Gastrocnemius medialis (tissue), 4 donors: ENCODE measurements at regions not wholly inside any gene's neighbourhood (a gene's known extent, or its start where the extent isn't known, plus 50 kb on each side); places are given as distances from the start of the nearest gene placed in this dataset.

Experiments used
- ATAC-seq, 2 donors: fragments of 150-250 bp; one replicate each; pipeline ENCODE4 v1.9.1; 2016
- DNase-seq, 2 donors: peaks; one replicate each; pipeline ENCODE4 v3.0.0-alpha.2; 2019
- H3K27ac ChIP-seq, 4 donors: fragments of 200-600 bp; sonication (generic); 1 replicate in 1 of 4; 2 replicates in 3 of 4; pipeline ENCODE4 v1.5.1; 2016 to 2018; ENCODE audit warnings: mild to moderate bottlenecking in 2 of 4, moderate library complexity in 1 of 4
- H3K27me3 ChIP-seq, 3 donors: fragments of 200-600 bp; sonication (generic) in 2 of 3; 1 replicate in 1 of 3; 2 replicates in 2 of 3; pipeline versions ENCODE4 v1.5.1 to v1.6.0; 2016 to 2019; ENCODE audit warnings: mild to moderate bottlenecking in 1 of 3, moderate library complexity in 1 of 3
- H3K36me3 ChIP-seq, 2 donors: fragments of 200-600 bp; sonication (generic) in 1 of 2; one replicate each; pipeline ENCODE4 v1.5.1; 2017 to 2018
- H3K4me1 ChIP-seq, 2 donors: fragments of 200-600 bp; sonication (generic) in 1 of 2; one replicate each; pipeline ENCODE4 v1.5.1; 2016 to 2017; ENCODE audit warnings: mild to moderate bottlenecking in 2 of 2
- H3K4me3 ChIP-seq, 4 donors: fragments of 200-600 bp; sonication (generic) in 3 of 4; 1 replicate in 1 of 4; 2 replicates in 3 of 4; pipeline ENCODE4 v1.5.1; 2016 to 2019; ENCODE audit warnings: mild to moderate bottlenecking in 2 of 4
- H3K9me3 ChIP-seq, 3 donors: fragments of 200-600 bp; sonication (generic) in 2 of 3; 1 replicate in 1 of 3; 2 replicates in 2 of 3; pipeline ENCODE4 v1.5.1; 2016 to 2019
- CTCF ChIP-seq, 5 experiments: fragments of 450-650 bp in 3 of 5; fragments of 200-600 bp in 2 of 5; sonication (generic) in 2 of 5; IDR thresholded peaks in 4 of 5; conservative IDR thresholded peaks in 1 of 5; 1 replicate in 4 of 5; 2 replicates in 1 of 5; pipeline ENCODE4 v1.5.1; 2016 to 2019; ENCODE audit warnings: antibody characterized with exemption in 5 of 5, mild to moderate bottlenecking in 3 of 5, moderate library complexity in 3 of 5
- POLR2A ChIP-seq, 2 donors: fragments of 450-650 bp; IDR thresholded peaks; one replicate each; pipeline ENCODE4 v1.6.1; 2017; ENCODE audit warnings: antibody characterized with exemption in 2 of 2, mild to moderate bottlenecking in 2 of 2, moderate library complexity in 2 of 2
- in situ Hi-C, 4 donors: fragments of 200-750 bp; cut with MboI; loops; one replicate each; pipeline versions ENCODE4 v1.15.0 to v1.8.0; 2017; ENCODE audit warnings: low sequenced_read_pairs in 4 of 4
- intact Hi-C: fragments of 100-400 bp; cut with DNase I; formaldehyde crosslinking; loops from one replicate; pipeline ENCODE4 v1.15.1; 2023; ENCODE audit warnings: low total_unique reads

- in situ Hi-C loops (no loop called here), intact Hi-C loops (no loop called here)
- DNase-seq (no peak), ATAC-seq (no peak)
- Histone ChIP-seq H3K9me3 (no peaks in the 10 kb centered on the region), H3K27me3 (no peaks in the 10 kb centered on the region), H3K27ac (peak overlapping the region; percentile 52 to 68 (median 60)), H3K4me3 (no peak overlapping the region), H3K36me3 (no peaks in the 10 kb centered on the region), H3K4me1 (peaks cover 50 to 60% of the 10 kb centered on the region in 2 donors)
- TF ChIP-seq CTCF (IDR thresholded peaks at IDR 0.05 in 4 of 5, conservative IDR thresholded peaks at IDR 0.05 in 1 of 5) = no peak
- no peak for TF ChIP-seq POLR2A (IDR thresholded peaks at IDR 0.05)
These were observed 75.3 kb upstream of the GGTA1 start for GRCh38 chr9:121574774-121575519.

GRCh38 chr9:121576281-121577075, 75.0 kb upstream of the DAB2IP start:
- ATAC-seq (peak; percentile 65 to 67), DNase-seq (peak in 1 of 2 donors; percentile 57)
- Histone ChIP-seq H3K4me1 (peaks cover 39 to 49% of the 10 kb centered on the region in 2 donors), H3K9me3 (no peaks in the 10 kb centered on the region), H3K4me3 (no peak overlapping the region), H3K27me3 (no peaks in the 10 kb centered on the region), H3K36me3 (no peaks in the 10 kb centered on the region), H3K27ac (peak overlapping the region; percentile 42 to 71 (median 60))
- in situ Hi-C loops = no loop called here
- TF ChIP-seq CTCF (IDR thresholded peaks at IDR 0.05 in 4 of 5, conservative IDR thresholded peaks at IDR 0.05 in 1 of 5) = peak in 4 of 5 experiments; percentile 6 to 33 (median 26)
- TF ChIP-seq POLR2A (IDR thresholded peaks at IDR 0.05) = no peak
- intact Hi-C loops = loop anchor here (1.0 kb wide), 1 partner anchor 26 kb away; no protein-coding TSS in a partner anchor

- DNase-seq (no peak), ATAC-seq (no peak)
- Histone ChIP-seq H3K9me3 (no peaks in the 10 kb centered on the region), H3K27me3 (no peaks in the 10 kb centered on the region), H3K27ac (peak overlapping the region; percentile 42 to 71 (median 60)), H3K4me1 (peaks cover 37 to 49% of the 10 kb centered on the region in 2 donors), H3K4me3 (no peak overlapping the region), H3K36me3 (no peaks in the 10 kb centered on the region)
- intact Hi-C loops (no loop called here), in situ Hi-C loops (no loop called here)
- TF ChIP-seq CTCF (IDR thresholded peaks at IDR 0.05 in 4 of 5, conservative IDR thresholded peaks at IDR 0.05 in 1 of 5) (no peak), POLR2A (IDR thresholded peaks at IDR 0.05) (no peak)
These were observed 74.3 kb upstream of the DAB2IP start for GRCh38 chr9:121577166-121577565.

- in situ Hi-C loops = no loop called here
- intact Hi-C loops = no loop called here
- no peak for ATAC-seq
- Histone ChIP-seq H3K4me1 (peaks cover 37 to 46% of the 10 kb centered on the region in 2 donors), H3K36me3 (no peaks in the 10 kb centered on the region), H3K27ac (peak overlapping the region; percentile 42 to 71 (median 60)), H3K4me3 (no peak overlapping the region), H3K27me3 (no peaks in the 10 kb centered on the region), H3K9me3 (no peaks in the 10 kb centered on the region)
- TF ChIP-seq POLR2A (IDR thresholded peaks at IDR 0.05) (no peak), CTCF (IDR thresholded peaks at IDR 0.05 in 4 of 5, conservative IDR thresholded peaks at IDR 0.05 in 1 of 5) (no peak)
- no peak for DNase-seq
These were observed 73.9 kb upstream of the DAB2IP start for GRCh38 chr9:121577572-121577971.
